Tibial artery (tissue), 4 donors: ENCODE measurements at regions not wholly inside any gene's neighbourhood (a gene's known extent, or its start where the extent isn't known, plus 50 kb on each side); places are given as distances from the start of the nearest gene placed in this dataset.

Experiments used
- DNase-seq, 2 donors: peaks; one replicate each; pipeline ENCODE4 v3.0.0-alpha.2; 2019
- H3K27ac ChIP-seq, 2 donors: fragments of 200-600 bp; sonication (generic) in 1 of 2; 1 replicate in 1 of 2; 2 replicates in 1 of 2; pipeline ENCODE4 v1.5.1; 2018 to 2019; ENCODE audit warnings: mild to moderate bottlenecking in 1 of 2
- H3K27me3 ChIP-seq, 2 donors: fragments of 200-600 bp; sonication (generic) in 1 of 2; one replicate each; pipeline versions ENCODE4 v1.5.1 to v1.6.0; 2016 to 2019
- H3K36me3 ChIP-seq, 3 donors: fragments of 200-600 bp; sonication (generic) in 2 of 3; one replicate each; pipeline ENCODE4 v1.5.1; 2016 to 2019; ENCODE audit warnings: mild to moderate bottlenecking in 2 of 3
- H3K4me1 ChIP-seq, 4 donors: fragments of 200-600 bp; sonication (generic) in 2 of 4; 1 replicate in 3 of 4; 2 replicates in 1 of 4; pipeline ENCODE4 v1.5.1; 2016 to 2019
- H3K4me3 ChIP-seq, 2 donors: fragments of 200-600 bp; sonication (generic) in 1 of 2; 1 replicate in 1 of 2; 2 replicates in 1 of 2; pipeline ENCODE4 v1.5.1; 2018 to 2019; ENCODE audit warnings: mild to moderate bottlenecking in 2 of 2
- H3K9me3 ChIP-seq, 3 donors: fragments of 200-600 bp; sonication (generic) in 1 of 3; one replicate each; pipeline ENCODE4 v1.5.1; 2016 to 2019
- intact Hi-C: fragments of 100-400 bp; cut with DNase I; formaldehyde crosslinking; loops from one replicate; pipeline ENCODE4 v1.15.0; 2023; ENCODE audit warnings: low total_unique reads
- TF ChIP-seq, protein P1 (sequence below), 2 experiments: fragments of 200-600 bp in 1 of 2; fragments of 450-650 bp in 1 of 2; IDR thresholded peaks; one replicate each; pipeline ENCODE4 v1.5.1; 2017 to 2019; ENCODE audit warnings: antibody characterized with exemption in 2 of 2, mild to moderate bottlenecking in 1 of 2, moderate library complexity in 1 of 2

DNA sequence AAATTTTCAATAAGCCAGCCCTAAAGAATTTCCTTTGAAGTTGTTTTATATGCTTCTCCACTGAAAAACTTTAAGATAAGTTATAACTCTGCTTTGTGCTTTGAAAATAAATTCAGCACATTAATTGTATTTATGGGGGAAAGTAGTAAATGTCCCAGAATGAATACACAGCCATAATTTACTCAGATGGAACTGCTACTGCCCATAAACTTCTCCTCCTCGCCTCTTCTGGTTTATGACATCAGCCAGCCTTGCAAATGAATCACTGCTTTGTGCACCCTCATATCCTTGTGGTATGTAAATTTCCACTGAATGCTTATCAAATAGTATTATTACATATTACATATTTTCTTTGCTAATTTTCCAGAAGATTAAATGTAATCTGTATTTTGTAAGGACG lies 302.0 kb downstream of the DIPK2A start:
- Histone ChIP-seq H3K4me1 (no peaks in the 10 kb centered on the region), H3K4me3 (no peak overlapping the region), H3K36me3 (no peaks in the 10 kb centered on the region), H3K9me3 (no peaks in the 10 kb centered on the region), H3K27ac (no peak overlapping the region), H3K27me3 (no peaks in the 10 kb centered on the region)
- TF ChIP-seq, protein P1, sequence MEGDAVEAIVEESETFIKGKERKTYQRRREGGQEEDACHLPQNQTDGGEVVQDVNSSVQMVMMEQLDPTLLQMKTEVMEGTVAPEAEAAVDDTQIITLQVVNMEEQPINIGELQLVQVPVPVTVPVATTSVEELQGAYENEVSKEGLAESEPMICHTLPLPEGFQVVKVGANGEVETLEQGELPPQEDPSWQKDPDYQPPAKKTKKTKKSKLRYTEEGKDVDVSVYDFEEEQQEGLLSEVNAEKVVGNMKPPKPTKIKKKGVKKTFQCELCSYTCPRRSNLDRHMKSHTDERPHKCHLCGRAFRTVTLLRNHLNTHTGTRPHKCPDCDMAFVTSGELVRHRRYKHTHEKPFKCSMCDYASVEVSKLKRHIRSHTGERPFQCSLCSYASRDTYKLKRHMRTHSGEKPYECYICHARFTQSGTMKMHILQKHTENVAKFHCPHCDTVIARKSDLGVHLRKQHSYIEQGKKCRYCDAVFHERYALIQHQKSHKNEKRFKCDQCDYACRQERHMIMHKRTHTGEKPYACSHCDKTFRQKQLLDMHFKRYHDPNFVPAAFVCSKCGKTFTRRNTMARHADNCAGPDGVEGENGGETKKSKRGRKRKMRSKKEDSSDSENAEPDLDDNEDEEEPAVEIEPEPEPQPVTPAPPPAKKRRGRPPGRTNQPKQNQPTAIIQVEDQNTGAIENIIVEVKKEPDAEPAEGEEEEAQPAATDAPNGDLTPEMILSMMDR (IDR thresholded peaks at IDR 0.05), result no peak
- intact Hi-C loops, result no loop called here
- no peak for DNase-seq

DNA sequence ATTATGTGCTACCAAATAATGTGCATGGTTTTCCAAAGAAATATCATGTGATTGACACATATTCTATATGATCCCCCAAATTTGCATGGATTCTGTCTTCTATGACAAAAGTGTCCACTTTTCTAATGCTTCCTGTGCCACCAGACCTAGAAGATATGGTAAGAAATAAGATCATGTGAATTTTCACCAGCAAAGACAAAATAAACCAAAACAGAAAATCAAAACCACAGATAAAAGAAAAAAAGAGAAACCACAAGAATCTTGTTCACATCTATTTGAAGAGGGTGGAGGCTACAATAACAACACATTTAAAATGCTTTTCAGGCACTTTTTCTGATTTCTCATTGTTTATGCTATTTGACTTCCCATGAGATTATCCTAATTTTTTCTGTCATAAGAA lies 303.4 kb downstream of the DIPK2A start:
- H3K4me1 ChIP-seq, result no peaks in the 10 kb centered on the region
- intact Hi-C loops, result no loop called here
- TF ChIP-seq, protein P1 (IDR thresholded peaks at IDR 0.05), result no peak

DNA sequence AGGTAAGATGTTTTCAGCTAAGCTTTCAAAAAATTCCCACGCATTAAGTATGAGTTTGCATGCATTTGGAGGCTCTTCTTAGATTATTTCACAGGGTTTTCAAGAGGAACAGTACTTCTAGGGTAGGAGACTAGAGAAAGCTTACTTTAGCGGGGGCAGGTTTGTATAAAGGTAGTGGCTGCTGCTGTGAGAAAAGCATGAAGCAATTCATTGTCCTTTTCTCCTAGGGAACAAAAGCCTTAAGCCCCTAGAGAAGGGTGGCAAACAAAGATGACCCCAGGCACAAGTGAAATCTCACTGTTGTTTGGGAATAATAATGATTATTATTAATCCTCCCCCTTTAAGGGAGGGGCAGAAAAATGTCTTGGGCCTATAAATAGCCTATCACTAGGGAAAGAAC lies 310.7 kb downstream of the DIPK2A start:
- no peak overlapping the region for H3K27ac ChIP-seq
- no peaks in the 10 kb centered on the region for H3K36me3 ChIP-seq
- no peak overlapping the region for H3K4me3 ChIP-seq
- no peaks in the 10 kb centered on the region for H3K4me1 ChIP-seq
- no peaks in the 10 kb centered on the region for H3K9me3 ChIP-seq
- H3K27me3 ChIP-seq, result no peaks in the 10 kb centered on the region
- intact Hi-C loops, result no loop called here
- TF ChIP-seq, protein P1 (IDR thresholded peaks at IDR 0.05), result no peak
- no peak for DNase-seq

More for the DNA sequence above, 303.4 kb downstream of the DIPK2A start:
- H3K36me3 ChIP-seq, result no peaks in the 10 kb centered on the region
- no peaks in the 10 kb centered on the region for H3K27me3 ChIP-seq
- H3K27ac ChIP-seq, result no peak overlapping the region
- no peak overlapping the region for H3K4me3 ChIP-seq
- DNase-seq, result no peak
- H3K9me3 ChIP-seq, result no peaks in the 10 kb centered on the region

DNA sequence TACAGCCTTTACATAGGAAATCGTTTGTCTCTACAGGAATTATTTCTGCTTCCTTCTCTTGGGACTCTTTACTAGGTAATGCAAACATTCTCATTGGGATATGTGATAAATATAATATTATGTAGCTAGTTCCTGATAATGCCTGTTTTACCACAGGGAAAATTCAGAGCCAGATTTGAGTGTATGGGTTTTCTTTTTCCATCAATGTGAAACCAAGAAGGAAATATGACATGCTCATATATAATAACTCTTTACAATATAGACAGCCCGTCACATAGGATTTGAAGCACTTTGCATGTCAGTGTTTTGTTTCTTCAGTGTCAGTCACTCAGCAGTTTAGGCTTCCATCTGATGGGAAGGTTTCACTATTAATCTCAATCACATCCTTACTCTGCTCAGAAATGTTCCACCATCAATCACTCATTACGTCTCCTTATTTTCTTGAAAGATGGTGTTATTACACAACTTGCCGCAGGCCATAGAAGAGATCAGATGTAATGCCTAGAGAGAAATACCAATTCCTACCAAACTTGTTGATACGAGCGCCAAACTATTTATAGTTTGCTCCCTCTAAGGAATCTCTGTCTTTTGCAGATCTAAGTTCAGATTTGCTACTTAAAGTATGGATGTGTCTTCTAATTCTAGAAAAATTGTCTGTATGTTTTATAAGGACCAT lies 314.8 kb downstream of the DIPK2A start:
- no peak for DNase-seq
- intact Hi-C loops, result no loop called here
- no peaks in the 10 kb centered on the region for H3K27me3 ChIP-seq
- no peaks in the 10 kb centered on the region for H3K36me3 ChIP-seq
- TF ChIP-seq, protein P1 (IDR thresholded peaks at IDR 0.05), result no peak
- peaks cover 0 to 11% (median 0%) of the 10 kb centered on the region in 4 donors for H3K4me1 ChIP-seq
- H3K4me3 ChIP-seq, result no peak overlapping the region
- no peaks in the 10 kb centered on the region for H3K9me3 ChIP-seq
- no peak overlapping the region for H3K27ac ChIP-seq

DNA sequence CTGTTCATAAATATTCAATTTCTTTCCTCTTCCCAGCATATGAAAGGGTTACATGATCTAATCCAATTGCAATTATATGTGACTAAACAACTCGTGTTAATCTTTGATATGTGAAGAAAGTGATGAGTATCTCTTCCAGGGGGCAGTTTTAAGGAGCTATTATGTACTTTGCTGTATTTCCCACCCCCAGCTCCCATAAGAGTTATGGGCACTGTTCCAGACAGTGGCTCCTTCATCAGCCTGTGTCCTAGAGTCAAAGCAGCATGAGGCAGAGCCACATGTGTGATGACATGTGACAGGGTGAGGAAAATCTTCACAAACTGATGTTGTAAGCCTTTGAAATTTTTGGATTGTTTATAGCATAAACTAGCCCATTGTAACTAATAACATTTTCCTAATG lies 315.4 kb downstream of the DIPK2A start:
- no peaks in the 10 kb centered on the region for H3K27me3 ChIP-seq
- no peaks in the 10 kb centered on the region for H3K36me3 ChIP-seq
- H3K4me3 ChIP-seq, result no peak overlapping the region
- intact Hi-C loops, result no loop called here
- peaks cover 0 to 11% (median 0%) of the 10 kb centered on the region in 4 donors for H3K4me1 ChIP-seq
- no peak for DNase-seq
- no peak overlapping the region for H3K27ac ChIP-seq
- H3K9me3 ChIP-seq, result no peaks in the 10 kb centered on the region
- TF ChIP-seq, protein P1 (IDR thresholded peaks at IDR 0.05), result no peak

DNA sequence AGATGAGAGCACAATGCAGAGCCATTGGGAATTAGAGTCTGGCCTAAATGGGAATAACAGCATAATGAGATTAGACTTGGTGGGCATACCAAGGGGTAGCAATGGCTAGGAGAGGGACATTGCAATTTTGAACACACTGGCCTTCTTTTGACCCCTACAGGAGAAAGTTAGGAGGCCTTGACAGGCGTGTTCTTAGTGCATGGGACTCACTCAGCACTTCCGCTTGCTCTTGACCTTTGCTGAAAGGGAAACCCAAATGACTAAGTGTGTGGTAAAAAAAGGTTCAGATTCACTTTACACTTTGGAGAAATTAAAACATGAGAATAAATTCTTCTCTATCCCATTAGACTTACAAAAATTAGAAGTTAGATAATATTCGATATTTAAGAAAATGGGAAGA lies 317.4 kb downstream of the DIPK2A start:
- H3K4me1 ChIP-seq, result peaks cover 0 to 11% (median 0%) of the 10 kb centered on the region in 4 donors
- H3K9me3 ChIP-seq, result no peaks in the 10 kb centered on the region
- no peak for DNase-seq
- no peak overlapping the region for H3K27ac ChIP-seq
- intact Hi-C loops, result no loop called here
- TF ChIP-seq, protein P1 (IDR thresholded peaks at IDR 0.05), result no peak
- H3K36me3 ChIP-seq, result no peaks in the 10 kb centered on the region
- H3K4me3 ChIP-seq, result no peak overlapping the region
- H3K27me3 ChIP-seq, result no peaks in the 10 kb centered on the region
